ENCODE measurements at regions not wholly inside any gene's neighbourhood (a gene's known extent, or its start where the extent isn't known, plus 50 kb on each side); places are given as distances from the start of the nearest gene placed in this dataset.
"Not testable (repeated sequence)": the region's sequence is repeated elsewhere in the genome, so short reads cannot be mapped to it uniquely, and the experiment has no call there.

- intact Hi-C loops (cut with DNase I): no loop called here
- TF ChIP-seq CTCF (IDR thresholded peaks at IDR 0.05): no peak
- TF ChIP-seq POLR2A (IDR thresholded peaks at IDR 0.05): no peak
- Histone ChIP-seq H3K36me3 (no peaks in the 10 kb centered on the region), H3K27me3 (no peaks in the 10 kb centered on the region), H3K27ac (no peak overlapping the region), H3K4me3 (replicated peaks in 1 of 3) (no peak overlapping the region), H3K4me1 (no peaks in the 10 kb centered on the region), H3K9me3 (no peaks in the 10 kb centered on the region)
- DNase-seq: no peak
- WGBS, 2 donors: 86 to 91% methylated on average over 3 of the region's 3 CpGs
Observed at GRCh38 chr7:85805249-85805648, 618.4 kb upstream of the SEMA3D start.

GRCh38 chr7:85802211-85802610, 615.4 kb upstream of the SEMA3D start:
- intact Hi-C loops (cut with DNase I): no loop called here
- no peak for DNase-seq
- Histone ChIP-seq H3K4me3 (replicated peaks in 1 of 3) (no peak overlapping the region), H3K36me3 (no peaks in the 10 kb centered on the region), H3K4me1 (no peaks in the 10 kb centered on the region), H3K27me3 (no peaks in the 10 kb centered on the region), H3K9me3 (no peaks in the 10 kb centered on the region), H3K27ac (no peak overlapping the region)
- TF ChIP-seq POLR2A (IDR thresholded peaks at IDR 0.05): no peak
- no peak for TF ChIP-seq CTCF (IDR thresholded peaks at IDR 0.05)
- WGBS, 2 donors: 80 to 92% methylated on average over 1 of the region's 1 CpG

GRCh38 chr7:85796956-85797355, 610.1 kb upstream of the SEMA3D start:
- H3K27ac ChIP-seq: no peak overlapping the region
- no peaks in the 10 kb centered on the region for H3K4me1 ChIP-seq
- no peak for DNase-seq
- no peak for TF ChIP-seq POLR2A (IDR thresholded peaks at IDR 0.05)
- H3K36me3 ChIP-seq: no peaks in the 10 kb centered on the region
- H3K27me3 ChIP-seq: no peaks in the 10 kb centered on the region
- H3K4me3 ChIP-seq (replicated peaks in 1 of 3): no peak overlapping the region
- H3K9me3 ChIP-seq: no peaks in the 10 kb centered on the region
- intact Hi-C loops (cut with DNase I): no loop called here
- WGBS, 2 donors: 93 to 94% methylated on average over 2 of the region's 2 CpGs

GRCh38 chr7:85791098-85791497, 604.2 kb upstream of the SEMA3D start:
- H3K36me3 ChIP-seq; DNase-seq; H3K4me3 ChIP-seq (replicated peaks in 1 of 3); H3K27ac ChIP-seq; H3K4me1 ChIP-seq; H3K27me3 ChIP-seq; H3K9me3 ChIP-seq; intact Hi-C loops (cut with DNase I): not testable (repeated sequence)
- WGBS, 2 donors: 80 to 87% methylated on average over 1 to 3 of the region's 4 CpGs

GRCh38 chr7:85781606-85782005, 594.8 kb upstream of the SEMA3D start:
- Histone ChIP-seq H3K4me3 (replicated peaks in 1 of 3) (no peak overlapping the region), H3K4me1 (no peaks in the 10 kb centered on the region), H3K27ac (no peak overlapping the region), H3K36me3 (no peaks in the 10 kb centered on the region), H3K27me3 (no peaks in the 10 kb centered on the region), H3K9me3 (no peaks in the 10 kb centered on the region)
- 80 to 90% methylated on average over 4 of the region's 4 CpGs for WGBS, 2 donors
- TF ChIP-seq CTCF (IDR thresholded peaks at IDR 0.05) (no peak), POLR2A (IDR thresholded peaks at IDR 0.05) (no peak)
- intact Hi-C loops (cut with DNase I): no loop called here
- DNase-seq: no peak

- Histone ChIP-seq H3K36me3 (no peaks in the 10 kb centered on the region), H3K9me3 (no peaks in the 10 kb centered on the region), H3K27ac (no peak overlapping the region), H3K4me1 (no peaks in the 10 kb centered on the region), H3K27me3 (no peaks in the 10 kb centered on the region), H3K4me3 (replicated peaks in 1 of 3) (no peak overlapping the region)
- 54 to 66% methylated on average over 1 of the region's 1 CpG for WGBS, 2 donors
- intact Hi-C loops (cut with DNase I): no loop called here
- no peak for TF ChIP-seq POLR2A (IDR thresholded peaks at IDR 0.05)
- no peak for TF ChIP-seq CTCF (IDR thresholded peaks at IDR 0.05)
- DNase-seq: no peak
Observed at GRCh38 chr7:85776691-85777345, 590.0 kb upstream of the SEMA3D start.
